ENCODE measurements at regions not wholly inside any gene's neighbourhood (a gene's known extent, or its start where the extent isn't known, plus 50 kb on each side); places are given as distances from the start of the nearest gene placed in this dataset.

GRCh38 chr10:109166935-109167334, 756.4 kb downstream of the XPNPEP1 start:
- TF ChIP-seq CTCF (IDR thresholded peaks at IDR 0.05): no peak
- no peak for TF ChIP-seq TCF7L2 (IDR thresholded peaks at IDR 0.05; ENCODE audit: low read depth, low read length)
- no peak for TF ChIP-seq POLR2AphosphoS5 (IDR thresholded peaks at IDR 0.05; ENCODE audit: low read depth, low read length)

Data from Panc1 (cell line).